ENCODE measurements at regions not wholly inside any gene's neighbourhood (a gene's known extent, or its start where the extent isn't known, plus 50 kb on each side); places are given as distances from the start of the nearest gene placed in this dataset.
A peak's percentile ranks its signal among the peaks of the same experiment; 100 is the strongest.

DNA sequence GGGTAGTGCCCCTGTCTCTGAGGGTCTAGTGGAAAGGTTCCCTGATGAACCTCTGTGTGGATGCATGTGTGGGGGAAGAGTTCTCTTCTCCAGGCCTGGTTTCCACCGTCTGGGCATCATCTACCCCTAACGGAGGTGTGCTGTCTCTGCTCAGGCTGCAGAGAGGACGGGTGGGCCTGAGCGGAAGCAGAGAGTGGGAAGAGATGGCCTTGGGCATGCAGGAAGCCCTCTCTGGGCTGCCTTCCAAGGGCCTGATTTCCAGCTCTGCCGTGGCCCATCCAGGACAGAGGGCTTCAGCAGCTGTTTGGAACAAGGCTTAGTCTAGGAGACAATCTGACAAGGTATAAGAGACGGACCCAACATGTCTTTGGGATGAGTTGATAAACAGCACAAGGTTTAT is 220.1 kb upstream of the DTNBP1 start:
- Mint-ChIP-seq H3K9me3 (peaks cover 5% of the 10 kb centered on the region), H3K4me3 (no peak overlapping the region), H3K27me3 (ENCODE audit: low read depth) (no peaks in the 10 kb centered on the region), H3K4me1 (peaks cover 24% of the 10 kb centered on the region), H3K27ac (no peak overlapping the region), H3K36me3 (no peaks in the 10 kb centered on the region)
- TF ChIP-seq, protein P1, sequence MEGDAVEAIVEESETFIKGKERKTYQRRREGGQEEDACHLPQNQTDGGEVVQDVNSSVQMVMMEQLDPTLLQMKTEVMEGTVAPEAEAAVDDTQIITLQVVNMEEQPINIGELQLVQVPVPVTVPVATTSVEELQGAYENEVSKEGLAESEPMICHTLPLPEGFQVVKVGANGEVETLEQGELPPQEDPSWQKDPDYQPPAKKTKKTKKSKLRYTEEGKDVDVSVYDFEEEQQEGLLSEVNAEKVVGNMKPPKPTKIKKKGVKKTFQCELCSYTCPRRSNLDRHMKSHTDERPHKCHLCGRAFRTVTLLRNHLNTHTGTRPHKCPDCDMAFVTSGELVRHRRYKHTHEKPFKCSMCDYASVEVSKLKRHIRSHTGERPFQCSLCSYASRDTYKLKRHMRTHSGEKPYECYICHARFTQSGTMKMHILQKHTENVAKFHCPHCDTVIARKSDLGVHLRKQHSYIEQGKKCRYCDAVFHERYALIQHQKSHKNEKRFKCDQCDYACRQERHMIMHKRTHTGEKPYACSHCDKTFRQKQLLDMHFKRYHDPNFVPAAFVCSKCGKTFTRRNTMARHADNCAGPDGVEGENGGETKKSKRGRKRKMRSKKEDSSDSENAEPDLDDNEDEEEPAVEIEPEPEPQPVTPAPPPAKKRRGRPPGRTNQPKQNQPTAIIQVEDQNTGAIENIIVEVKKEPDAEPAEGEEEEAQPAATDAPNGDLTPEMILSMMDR (IDR thresholded peaks at IDR 0.05; ENCODE audit: unreplicated experiment), result no peak
- DNase-seq (ENCODE audit: low spot score in 2 of 2, unreplicated experiment in 2 of 2), result no peak

GRCh38 chr6:15882345-15882744 is 219.5 kb upstream of the DTNBP1 start:
- peaks cover 5% of the 10 kb centered on the region for H3K9me3 Mint-ChIP-seq
- no peak overlapping the region for H3K27ac Mint-ChIP-seq
- DNase-seq (ENCODE audit: low spot score in 2 of 2, unreplicated experiment in 2 of 2), result no peak
- no peaks in the 10 kb centered on the region for H3K27me3 Mint-ChIP-seq (ENCODE audit: low read depth)
- no peak overlapping the region for H3K4me3 Mint-ChIP-seq
- H3K36me3 Mint-ChIP-seq, result no peaks in the 10 kb centered on the region
- peaks cover 18% of the 10 kb centered on the region for H3K4me1 Mint-ChIP-seq
- TF ChIP-seq, protein P1 (IDR thresholded peaks at IDR 0.05; ENCODE audit: unreplicated experiment), result no peak

DNA sequence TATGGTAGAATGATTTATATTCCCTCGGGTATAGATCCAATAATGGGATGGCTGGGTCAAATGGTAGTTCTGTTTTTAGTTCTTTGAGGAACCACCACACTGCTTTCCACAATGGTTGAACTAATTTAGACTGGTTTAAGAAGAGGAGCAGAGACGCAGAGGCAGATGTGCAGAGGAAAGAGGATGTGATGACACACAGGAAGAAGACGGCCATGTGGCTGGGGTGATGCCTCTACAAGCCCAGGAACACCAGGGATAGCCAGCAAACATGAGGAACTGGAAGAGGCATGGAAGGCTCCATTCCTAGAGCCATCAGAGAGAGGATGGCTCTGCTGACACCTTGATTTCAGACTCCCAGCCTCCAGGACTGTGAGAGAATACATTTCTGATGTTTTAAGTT is 218.3 kb upstream of the DTNBP1 start:
- peaks cover 16% of the 10 kb centered on the region for H3K4me1 Mint-ChIP-seq
- DNase-seq (ENCODE audit: low spot score in 2 of 2, unreplicated experiment in 2 of 2), result no peak
- H3K4me3 Mint-ChIP-seq, result no peak overlapping the region
- H3K27ac Mint-ChIP-seq, result no peak overlapping the region
- TF ChIP-seq, protein P1 (IDR thresholded peaks at IDR 0.05; ENCODE audit: unreplicated experiment), result no peak
- peaks cover 5% of the 10 kb centered on the region for H3K9me3 Mint-ChIP-seq
- no peaks in the 10 kb centered on the region for H3K36me3 Mint-ChIP-seq
- H3K27me3 Mint-ChIP-seq (ENCODE audit: low read depth), result no peaks in the 10 kb centered on the region

DNA sequence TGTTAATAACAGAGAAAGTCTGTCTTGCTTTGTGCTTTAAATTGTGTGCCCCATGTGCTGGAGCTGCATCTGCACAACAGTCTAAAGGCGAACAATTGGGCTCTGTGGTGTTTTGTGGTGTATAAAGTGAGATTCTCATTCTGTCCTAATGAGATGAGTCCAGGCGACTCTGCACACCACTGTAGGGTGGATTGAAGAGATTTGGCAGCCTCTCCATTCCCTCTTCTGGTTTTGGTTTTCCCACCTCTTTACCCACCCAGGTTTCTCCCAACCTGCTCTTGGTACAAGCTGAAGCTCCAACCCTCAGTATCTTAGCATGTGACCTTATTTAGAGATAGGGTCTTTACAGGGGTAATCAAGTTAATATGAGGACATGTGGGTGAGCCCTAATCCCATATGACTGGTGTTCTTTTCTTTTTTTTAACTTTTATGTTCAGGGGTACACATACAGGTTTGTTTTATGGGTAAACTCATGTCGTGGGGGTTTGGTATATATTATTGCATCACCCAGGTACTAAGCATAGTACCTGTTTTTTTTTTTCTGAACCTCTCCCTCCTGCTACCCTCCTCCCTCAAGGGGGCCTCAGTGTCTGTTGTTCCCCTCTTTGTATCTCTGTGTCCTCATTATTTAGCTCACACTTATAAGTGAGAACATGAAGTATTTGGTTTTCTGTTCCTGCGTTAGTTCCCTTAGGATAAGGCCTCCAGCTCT is 217.6 kb upstream of the DTNBP1 start:
- Mint-ChIP-seq H3K27me3 (ENCODE audit: low read depth) (no peaks in the 10 kb centered on the region), H3K4me1 (peaks cover 16% of the 10 kb centered on the region), H3K27ac (peak overlapping the region; percentile 75), H3K4me3 (no peak overlapping the region), H3K36me3 (no peaks in the 10 kb centered on the region), H3K9me3 (peaks cover under 1% of the 10 kb centered on the region)
- TF ChIP-seq, protein P1 (IDR thresholded peaks at IDR 0.05; ENCODE audit: unreplicated experiment), result no peak
- DNase-seq (ENCODE audit: low spot score in 2 of 2, unreplicated experiment in 2 of 2), result no peak

GRCh38 chr6:15879371-15880261 is 216.8 kb upstream of the DTNBP1 start:
- Mint-ChIP-seq H3K4me3 (no peak overlapping the region), H3K36me3 (no peaks in the 10 kb centered on the region), H3K4me1 (peaks cover 16% of the 10 kb centered on the region), H3K27me3 (ENCODE audit: low read depth) (no peaks in the 10 kb centered on the region), H3K9me3 (no peaks in the 10 kb centered on the region), H3K27ac (peak overlapping the region; percentile 75)
- TF ChIP-seq, protein P1 (IDR thresholded peaks at IDR 0.05; ENCODE audit: unreplicated experiment), result no peak
- peak; percentile 40 to 71 for DNase-seq (ENCODE audit: low spot score in 2 of 2, unreplicated experiment in 2 of 2)
